Suprapubic skin (tissue), 4 donors: ENCODE measurements at regions not wholly inside any gene's neighbourhood (a gene's known extent, or its start where the extent isn't known, plus 50 kb on each side); places are given as distances from the start of the nearest gene placed in this dataset.

Experiments
- CTCF ChIP-seq, 2 donors: fragments of 200-600 bp in 1 of 2; fragments of 450-650 bp in 1 of 2; sonication (generic) in 1 of 2; IDR thresholded peaks; one replicate each; pipeline ENCODE4 v1.5.1; 2016 to 2019; ENCODE audit warnings: antibody characterized with exemption in 2 of 2, mild to moderate bottlenecking in 1 of 2, moderate library complexity in 1 of 2
- POLR2A ChIP-seq, 2 donors: fragments of 450-650 bp; IDR thresholded peaks; one replicate each; pipeline ENCODE4 v1.6.1; 2017; ENCODE audit warnings: antibody characterized with exemption in 2 of 2, mild to moderate bottlenecking in 2 of 2, moderate library complexity in 2 of 2
- POLR2AphosphoS5 ChIP-seq, 3 donors: sonication (generic); formaldehyde crosslinking; IDR thresholded peaks; one replicate each; pipeline ENCODE4 v1.6.1; 2017; ENCODE audit warnings: antibody characterized with exemption in 3 of 3

DNA sequence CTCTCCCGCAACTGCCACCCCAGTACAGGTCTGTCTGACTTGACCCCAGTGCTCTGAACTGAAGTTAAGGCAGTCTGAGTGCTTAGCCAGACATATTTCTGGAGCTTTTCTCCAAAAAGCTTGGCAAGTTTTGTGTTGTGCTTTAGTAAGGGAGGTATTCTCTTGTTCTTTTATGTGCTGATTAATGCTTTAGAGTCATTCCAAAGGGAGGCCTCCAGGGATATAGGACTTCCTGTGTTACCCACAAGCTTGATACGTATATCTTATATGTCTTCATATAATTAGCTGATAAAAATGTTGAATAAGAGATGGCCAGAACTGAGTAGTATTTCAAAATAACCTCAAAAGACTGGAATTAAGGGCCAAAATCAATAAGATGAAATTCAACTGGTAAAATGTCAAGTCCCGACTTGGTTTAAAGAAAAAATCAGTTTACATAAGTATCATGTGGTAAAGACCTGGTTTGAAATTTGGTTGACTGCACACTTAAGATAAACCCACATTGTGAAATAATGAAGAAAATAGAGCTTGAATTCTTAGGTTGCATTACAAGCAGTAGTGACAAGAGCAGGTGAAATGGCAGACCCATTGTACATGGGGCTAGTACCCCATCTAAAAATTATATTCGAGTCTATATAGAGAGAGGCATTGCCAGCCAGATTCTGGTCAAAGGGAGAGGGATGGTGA, 226.9 kb downstream of the SNX19 start:
- TF ChIP-seq CTCF (IDR thresholded peaks at IDR 0.05) (no peak), POLR2A (IDR thresholded peaks at IDR 0.05) (no peak), POLR2AphosphoS5 (IDR thresholded peaks at IDR 0.05) (no peak)
